HCT116 (cell line): ENCODE measurements at regions not wholly inside any gene's neighbourhood (a gene's known extent, or its start where the extent isn't known, plus 50 kb on each side); places are given as distances from the start of the nearest gene placed in this dataset.

Experiments
- ATAC-seq: fragments of 200-7000 bp; cut with Tn5 transposase; 2 replicates; pipeline ENCODE4 v1.9.1; 2020; ENCODE audit warnings: mild to moderate bottlenecking, moderate library complexity
- BruUV-seq: library from RNA; stranded (reverse); fragments of 400-500 nt; replicated peaks from 2 replicates; lab custom pipeline; 2021; lab: Mats Ljungman, UMichigan
- CTCF ChIA-PET: fragments of 300-600 bp; sonication (Branson Sonifier 250); formaldehyde crosslinking; loops from one replicate; lab custom pipeline; 2021; ENCODE audit warnings: antibody characterized with exemption; lab: Charles Lee
- POLR2A ChIA-PET: fragments of 300-600, 350-600 bp; sonication (Branson Sonifier 250); formaldehyde crosslinking; loops from one replicate; lab custom pipeline; 2021; ENCODE audit warnings: antibody characterized with exemption; lab: Charles Lee
- RAD21 ChIA-PET, 2 experiments: fragments of 300-600 bp; sonication (Branson Sonifier 250); formaldehyde crosslinking; loops; one replicate each; lab custom pipeline; 2023; ENCODE audit warnings: low total read pairs in 2 of 2; ENCODE audit not compliant: uncharacterized antibody in 2 of 2, unreplicated experiment in 2 of 2, low non-redundant PET in 1 of 2; lab: Charles Lee
- DNase-seq: peaks from one replicate; pipeline ENCODE4 v3.0.0-alpha.2; 2010; ENCODE audit warnings: low read depth, low spot score
- H2AFZ ChIP-seq: fragments of 200-600 bp; shearing (Covaris generic), sonication (generic); 2 replicates; pipeline ENCODE4 v1.6.1; 2017; ENCODE audit warnings: low read depth, mixed run types, mixed read lengths, antibody characterized with exemption, low read length; ENCODE audit not compliant: poor library complexity, severe bottlenecking
- H3K27ac ChIP-seq: 2 replicates; pipeline ENCODE4 v1.5.1; 2012; ENCODE audit warnings: low read depth, low read length
- H3K27me3 ChIP-seq: fragments of 200-600 bp; sonication (generic); 2 replicates; pipeline ENCODE4 v1.6.1; 2016; ENCODE audit warnings: mixed run types, low read length, mixed read lengths; ENCODE audit not compliant: insufficient read depth
- H3K36me3 ChIP-seq, 2 experiments: fragments of 200-500 bp in 1 of 2; fragments of 200-600 bp in 1 of 2; sonication (Bioruptor generic) in 1 of 2; sonication (generic) in 1 of 2; 2 replicates each; pipeline versions ENCODE4 v1.5.1 to v1.6.1; 2014 to 2016; ENCODE audit warnings: low read length in 2 of 2, inconsistent platforms in 1 of 2, mixed read lengths in 1 of 2, mixed run types in 1 of 2; ENCODE audit not compliant: insufficient read depth in 2 of 2, control insufficient read depth in 1 of 2
- H3K4me1 ChIP-seq, 2 experiments: fragments of 200-600 bp in 1 of 2; sonication (generic) in 1 of 2; 2 replicates each; pipeline versions ENCODE4 v1.5.1 to v1.6.1; 2012 to 2017; ENCODE audit warnings: low read length in 2 of 2, inconsistent platforms in 1 of 2, mild to moderate bottlenecking in 1 of 2, mixed read lengths in 1 of 2, mixed run types in 1 of 2, moderate library complexity in 1 of 2; ENCODE audit not compliant: insufficient read depth in 2 of 2, control insufficient read depth in 1 of 2
- H3K4me2 ChIP-seq: fragments of 200-600 bp; sonication (generic); 2 replicates; pipeline ENCODE4 v1.6.1; 2017; ENCODE audit warnings: mixed run types, low read length, mixed read lengths
- H3K4me3 ChIP-seq, 2 experiments: fragments of 200-600 bp in 1 of 2; sonication (generic) in 1 of 2; replicated peaks in 1 of 2; 2 replicates each; pipeline ENCODE4 v1.5.1; 2011 to 2016; ENCODE audit warnings: low read length in 2 of 2, control low read depth in 1 of 2, low read depth in 1 of 2, mild to moderate bottlenecking in 1 of 2, mixed read lengths in 1 of 2, mixed run types in 1 of 2
- H3K79me2 ChIP-seq: fragments of 200-600 bp; sonication (generic); 2 replicates; pipeline ENCODE4 v1.6.1; 2017; ENCODE audit warnings: mild to moderate bottlenecking, mixed run types, low read length, moderate library complexity, mixed read lengths; ENCODE audit not compliant: insufficient read depth
- H3K9ac ChIP-seq: fragments of 200-600 bp; sonication (generic); 2 replicates; pipeline ENCODE4 v1.6.1; 2016; ENCODE audit warnings: low read length, mixed read lengths
- H3K9me2 ChIP-seq: fragments of 200-600 bp; sonication (generic), shearing (Covaris generic); 2 replicates; pipeline ENCODE4 v1.6.1; 2017; ENCODE audit warnings: mixed run types, mild to moderate bottlenecking, moderate library complexity; ENCODE audit not compliant: insufficient read depth
- H3K9me3 ChIP-seq, 2 experiments: fragments of 200-500 bp in 1 of 2; fragments of 200-600 bp in 1 of 2; sonication (Bioruptor generic) in 1 of 2; sonication (generic) in 1 of 2; 2 replicates each; pipeline ENCODE4 v1.6.1; 2014 to 2017; ENCODE audit warnings: low read length in 2 of 2, mixed read lengths in 2 of 2, inconsistent platforms in 1 of 2, low read depth in 1 of 2, mild to moderate bottlenecking in 1 of 2, mixed run types in 1 of 2, moderate library complexity in 1 of 2; ENCODE audit not compliant: control insufficient read depth in 1 of 2, insufficient read depth in 1 of 2
- H4K20me1 ChIP-seq: fragments of 200-600 bp; sonication (generic), shearing (Covaris generic); 2 replicates; pipeline ENCODE4 v1.6.1; 2017; ENCODE audit warnings: mixed run types, mild to moderate bottlenecking, moderate library complexity; ENCODE audit not compliant: insufficient read depth
- ATF3 ChIP-seq: IDR thresholded peaks from 2 replicates; pipeline ENCODE4 v1.6.1; 2012
- CEBPB ChIP-seq: IDR thresholded peaks from 2 replicates; pipeline ENCODE4 v1.6.1; 2012; ENCODE audit warnings: low read depth
- ELF1 ChIP-seq: IDR thresholded peaks from 2 replicates; pipeline ENCODE4 v1.6.1; 2012; ENCODE audit warnings: low read depth, borderline replicate concordance
- EZH2 ChIP-seq: fragments of 200-600 bp; sonication (generic); IDR thresholded peaks from 2 replicates; pipeline ENCODE4 v1.6.1; 2017; ENCODE audit warnings: antibody characterized with exemption, mixed run types
- EZH2phosphoT487 ChIP-seq: fragments of 200-600 bp; IDR thresholded peaks from 2 replicates; pipeline ENCODE4 v1.6.1; 2018; ENCODE audit warnings: antibody characterized with exemption, borderline replicate concordance
- FOSL1 ChIP-seq: IDR thresholded peaks from 2 replicates; pipeline ENCODE4 v1.6.1; 2012; ENCODE audit warnings: low read depth
- JUND ChIP-seq: IDR thresholded peaks from 2 replicates; pipeline ENCODE4 v1.6.1; 2012
- MAX ChIP-seq: IDR thresholded peaks from 2 replicates; pipeline ENCODE4 v1.6.1; 2012
- POLR2A ChIP-seq: IDR thresholded peaks from 2 replicates; pipeline ENCODE4 v1.7.0; 2011; ENCODE audit warnings: borderline replicate concordance; ENCODE audit not compliant: insufficient read depth, insufficient read length; ENCODE audit errors: extremely low read depth
- RAD21 ChIP-seq: IDR thresholded peaks from 2 replicates; pipeline ENCODE4 v1.6.1; 2012; ENCODE audit warnings: low read depth, mild to moderate bottlenecking
- REST ChIP-seq: IDR thresholded peaks from 2 replicates; pipeline ENCODE4 v1.6.1; 2012; ENCODE audit warnings: low read depth
- SP1 ChIP-seq: IDR thresholded peaks from 2 replicates; pipeline ENCODE4 v1.6.1; 2012; ENCODE audit warnings: low read depth
- SRF ChIP-seq: IDR thresholded peaks from 2 replicates; pipeline ENCODE4 v1.6.1; 2012; ENCODE audit warnings: low read depth
- TCF7L2 ChIP-seq: IDR thresholded peaks from 2 replicates; pipeline ENCODE4 v1.7.0; 2011; ENCODE audit warnings: borderline replicate concordance, inconsistent platforms; ENCODE audit not compliant: insufficient read depth, insufficient read length; ENCODE audit errors: extremely low read depth
- ZBTB33 ChIP-seq: IDR thresholded peaks from 2 replicates; pipeline ENCODE4 v1.6.1; 2011; ENCODE audit warnings: mild to moderate bottlenecking, low read length, moderate library complexity; ENCODE audit not compliant: insufficient replicate concordance; ENCODE audit errors: extremely low read depth
- ZFX ChIP-seq: fragments of 450-650 bp; IDR thresholded peaks from 2 replicates; pipeline ENCODE4 v1.6.1; 2017
- ZNF274 ChIP-seq: fragments of 200-500 bp; sonication (Bioruptor generic); IDR thresholded peaks from 2 replicates; pipeline ENCODE4 v1.6.1; 2014; ENCODE audit warnings: mild to moderate bottlenecking, low read depth, low read length, inconsistent platforms
- intact Hi-C: fragments of 100-400 bp; cut with micrococcal nuclease; formaldehyde crosslinking; loops from 2 replicates; pipeline ENCODE4 v1.10.0; 2022

- BruUV-seq: no TSS peak
- POLR2A ChIA-PET: no interaction called here
These were observed 55.1 kb upstream of the AASS start for GRCh38 chr7:122199171-122199570.

More at GRCh38 chr7:122199171-122199570, 55.1 kb upstream of the AASS start:
- CTCF ChIA-PET: no interaction called here
- Histone ChIP-seq H3K9me3 (no peaks in the 10 kb centered on the region), H3K9ac (no peak overlapping the region), H3K9me2 (no peaks in the 10 kb centered on the region), H3K79me2 (no peaks in the 10 kb centered on the region), H4K20me1 (no peaks in the 10 kb centered on the region), H3K4me1 (no peaks in the 10 kb centered on the region), H3K4me3 (no peak overlapping the region), H3K27me3 (no peaks in the 10 kb centered on the region), H2AFZ (no peak overlapping the region), H3K27ac (no peak overlapping the region), H3K36me3 (no peaks in the 10 kb centered on the region), H3K4me2 (no peak overlapping the region)
- no peak for TF ChIP-seq CEBPB
- no peak for TF ChIP-seq SP1
- TF ChIP-seq TCF7L2: no peak
- TF ChIP-seq SRF: no peak
- TF ChIP-seq ELF1: no peak
- no peak for TF ChIP-seq JUND
- TF ChIP-seq EZH2: no peak
- no peak for TF ChIP-seq ZNF274
- TF ChIP-seq ZFX: no peak
- TF ChIP-seq ZBTB33: no peak
- no peak for TF ChIP-seq FOSL1
- TF ChIP-seq EZH2phosphoT487: no peak
- no peak for TF ChIP-seq POLR2A
- TF ChIP-seq ATF3: no peak
- TF ChIP-seq RAD21: no peak
- TF ChIP-seq REST: no peak
- TF ChIP-seq MAX: no peak
- RAD21 ChIA-PET: no interaction called here
- ATAC-seq (no peak), DNase-seq (no peak)
- intact Hi-C loops: no loop called here
